ENCODE measurements at regions not wholly inside any gene's neighbourhood (a gene's known extent, or its start where the extent isn't known, plus 50 kb on each side); places are given as distances from the start of the nearest gene placed in this dataset.

GRCh38 chr22:23521441-23522113 is 58.5 kb downstream of the IGLL1 start:
- TF ChIP-seq HNRNPL (IDR thresholded peaks at IDR 0.05; ENCODE audit: low read depth, low read length), result no peak
- no peak for TF ChIP-seq CTCFL (IDR thresholded peaks at IDR 0.05; ENCODE audit: borderline replicate concordance, insufficient read depth, low read depth, low read length, poor library complexity, severe bottlenecking)
- no peak for TF ChIP-seq FOXA1 (IDR thresholded peaks at IDR 0.05; ENCODE audit: borderline replicate concordance)
- TF ChIP-seq JUNB (CRISPR knock-in tag; conservative IDR thresholded peaks at IDR 0.05), result no peak
- no peak for TF ChIP-seq AFF4 (CRISPR knock-in tag; IDR thresholded peaks at IDR 0.05)
- no peak for TF ChIP-seq ZFP30 (CRISPR knock-in tag; IDR thresholded peaks at IDR 0.05; ENCODE audit: borderline replicate concordance)
- TF ChIP-seq SMARCC2 (IDR thresholded peaks at IDR 0.05; ENCODE audit: low read depth), result no peak
- no peak for TF ChIP-seq HIVEP1 (CRISPR knock-in tag; IDR thresholded peaks at IDR 0.05)
- TF ChIP-seq POLR2A (conservative IDR thresholded peaks at IDR 0.05), result peak; percentile 39; the same call in 1 of the 2 replicates
- TF ChIP-seq E2F4 (CRISPR knock-in tag; IDR thresholded peaks at IDR 0.05; ENCODE audit: low read depth), result no peak
- TF ChIP-seq ZNF512 (tag; IDR thresholded peaks at IDR 0.05), result no peak
- no peak for TF ChIP-seq GABPA (tag; conservative IDR thresholded peaks at IDR 0.05; ENCODE audit: low read depth)
- no peak for TF ChIP-seq EZH2 (IDR thresholded peaks at IDR 0.05; ENCODE audit: borderline replicate concordance, low read depth, low read length)

Data from K562 (cell line).